ENCODE measurements at regions not wholly inside any gene's neighbourhood (a gene's known extent, or its start where the extent isn't known, plus 50 kb on each side); places are given as distances from the start of the nearest gene placed in this dataset.
"Not testable (repeated sequence)": the region's sequence is repeated elsewhere in the genome, so short reads cannot be mapped to it uniquely, and the experiment has no call there.

GRCh38 chr5:13215806-13216205 lies 728.7 kb downstream of the DNAH5 start:
- no peak for DNase-seq

DNA sequence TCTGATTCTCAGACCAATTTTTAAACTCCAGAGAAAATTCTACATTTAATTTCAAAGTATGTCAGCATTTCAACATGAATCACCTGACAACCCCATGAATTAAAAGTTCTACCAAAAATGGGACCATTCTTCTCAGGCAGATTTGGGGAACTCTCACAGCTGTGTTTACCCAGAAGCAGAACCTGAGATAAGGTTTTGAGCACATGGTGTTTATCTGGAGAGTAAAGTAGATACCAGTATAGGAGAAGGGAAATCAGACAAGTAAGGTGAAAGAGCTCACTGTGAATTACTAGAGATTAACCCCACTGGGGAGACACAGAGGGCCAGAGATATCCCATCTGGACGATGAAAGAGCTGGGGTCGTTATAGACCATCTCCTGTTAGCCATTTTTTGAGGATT lies 729.1 kb downstream of the DNAH5 start:
- no peak for DNase-seq

DNA sequence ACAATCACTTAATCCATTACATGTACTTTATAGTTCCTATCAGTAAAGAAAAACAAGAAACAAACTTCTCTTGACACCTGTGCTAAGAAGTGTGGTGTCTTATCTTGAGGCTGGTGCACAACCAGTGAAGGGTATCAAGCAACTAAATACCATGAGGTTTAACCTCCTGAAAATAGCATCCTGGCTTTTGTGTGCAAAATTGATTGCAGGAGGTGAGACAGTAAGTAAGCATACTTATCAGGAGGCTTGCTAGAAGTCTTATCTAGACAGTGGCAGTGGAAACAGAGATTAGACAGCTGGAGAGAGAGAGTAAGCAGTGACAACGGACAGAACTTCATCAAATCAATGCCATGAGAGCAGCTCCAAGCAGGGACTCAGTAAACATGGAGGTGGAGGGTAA lies 730.3 kb downstream of the DNAH5 start:
- no peak for DNase-seq

- DNase-seq = no peak
These were observed 731.6 kb downstream of the DNAH5 start for GRCh38 chr5:13212886-13213285.

DNA sequence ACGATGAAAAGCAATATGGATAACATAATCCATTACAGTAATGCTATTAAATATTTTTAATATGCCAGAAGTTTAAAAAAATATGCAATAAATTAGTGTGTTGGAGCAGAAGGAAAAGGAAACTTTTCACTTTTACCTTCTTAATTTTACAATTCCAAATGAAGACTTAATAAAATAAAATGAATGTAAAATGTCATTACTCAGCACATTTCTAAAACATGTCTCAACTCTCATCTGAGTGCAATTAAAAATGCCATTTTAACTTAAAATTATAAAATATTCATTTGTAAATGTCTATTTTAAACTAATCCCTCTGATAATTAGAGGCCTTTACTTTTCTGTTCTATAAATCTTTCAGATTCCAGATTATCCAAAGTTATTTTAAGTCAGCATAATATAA lies 733.4 kb downstream of the DNAH5 start:
- no peak for DNase-seq

DNA sequence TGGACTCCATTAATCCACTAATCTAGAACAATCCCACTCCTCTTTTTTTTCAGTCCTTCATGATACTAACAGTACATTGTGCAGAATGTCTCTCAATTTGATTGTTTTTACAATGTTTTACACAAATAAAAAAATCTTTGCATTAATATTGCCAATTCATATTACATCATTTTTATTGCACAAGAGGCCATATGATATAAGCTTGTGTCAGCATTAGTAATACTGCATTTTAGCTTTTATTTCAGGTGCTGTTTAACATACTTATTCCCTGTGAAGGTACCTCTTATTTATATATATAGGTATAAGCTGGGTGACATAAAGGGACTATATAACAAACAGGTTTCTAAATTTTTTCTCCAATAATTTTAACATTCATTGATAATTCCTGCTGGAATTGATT lies 737.4 kb downstream of the DNAH5 start:
- DNase-seq = no peak

DNA sequence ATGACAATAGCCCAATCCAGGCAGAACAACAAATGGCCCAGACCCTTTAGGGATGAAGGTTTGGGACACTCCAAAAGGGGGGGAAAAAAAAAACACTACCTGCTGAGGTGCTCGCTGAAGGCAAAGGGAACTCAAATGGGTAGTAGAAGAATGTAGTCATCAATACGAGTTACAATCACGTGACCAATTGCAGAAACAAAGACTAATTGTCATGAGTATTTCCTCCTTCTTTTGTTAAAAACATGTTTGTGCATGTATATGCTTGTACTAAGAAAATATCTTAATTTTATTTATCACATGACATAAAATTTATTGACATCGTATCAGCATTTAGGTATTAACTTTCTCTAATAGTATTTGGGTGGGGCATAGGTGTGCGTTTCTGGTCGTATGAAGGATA lies 743.5 kb downstream of the DNAH5 start:
- no peak for DNase-seq

GRCh38 chr5:13198226-13198625 lies 746.3 kb downstream of the DNAH5 start:
- not testable (repeated sequence) for DNase-seq

DNA sequence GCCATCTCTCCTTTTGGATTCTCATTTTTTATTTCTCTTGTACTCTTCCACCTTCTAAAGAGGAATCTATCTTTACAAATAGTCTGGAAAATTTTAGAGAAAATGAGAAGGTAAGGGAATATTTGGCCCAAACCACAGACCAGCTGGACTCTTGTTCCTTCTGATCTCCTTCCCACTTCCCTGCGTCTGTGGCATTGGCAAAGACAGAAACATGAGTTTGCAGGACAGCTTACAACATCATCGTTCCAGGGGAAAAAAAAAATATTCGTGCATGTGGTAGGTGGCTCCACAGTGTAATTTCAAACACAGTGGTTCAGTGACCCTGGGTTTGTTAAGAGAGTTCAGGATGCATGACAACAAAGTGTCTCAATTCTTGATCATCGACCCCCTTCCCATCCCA lies 755.0 kb downstream of the DNAH5 start:
- no peak for DNase-seq

- no peak for DNase-seq
These were observed 756.1 kb downstream of the DNAH5 start for GRCh38 chr5:13188371-13188770.

DNA sequence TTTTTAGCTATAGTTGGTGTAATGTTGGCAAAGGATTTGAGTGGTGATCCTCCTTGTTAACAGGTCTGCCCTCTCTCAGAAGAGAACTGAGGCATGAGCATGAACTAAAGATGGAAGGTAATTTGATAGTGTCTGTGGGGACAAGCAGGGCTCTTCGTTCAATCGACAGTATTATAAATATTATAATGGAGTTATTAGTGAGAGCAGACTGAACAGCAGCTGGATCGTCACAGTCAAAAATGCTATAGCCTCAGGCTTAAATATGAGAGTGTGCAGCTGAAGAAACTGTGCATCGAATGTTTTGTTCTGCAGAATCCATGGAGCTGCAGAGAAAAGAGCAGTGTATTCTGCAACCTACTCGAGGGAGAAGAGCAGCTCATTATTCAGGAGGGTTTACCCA lies 757.3 kb downstream of the DNAH5 start:
- DNase-seq = no peak

DNA sequence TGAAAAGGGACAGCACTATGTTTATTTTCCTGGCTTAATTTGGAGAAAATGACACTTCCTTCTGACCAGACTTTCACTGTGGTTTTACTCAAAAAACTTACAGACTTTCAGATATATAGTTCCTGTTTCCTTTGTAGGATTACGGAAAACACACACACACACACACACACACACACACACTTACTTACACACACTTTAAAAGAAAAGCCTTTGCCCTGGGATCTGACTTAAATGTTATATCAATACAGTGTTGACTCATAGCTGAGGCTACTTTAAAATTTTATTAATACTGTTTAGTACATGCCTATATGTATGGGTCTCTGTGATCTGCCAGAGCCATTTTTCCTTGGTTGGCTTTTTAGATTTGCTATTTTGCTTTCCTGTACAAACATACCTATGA lies 758.3 kb downstream of the DNAH5 start:
- DNase-seq = no peak

- DNase-seq = no peak
These were observed 764.9 kb downstream of the DNAH5 start for GRCh38 chr5:13179407-13180087.

- DNase-seq = no peak
These were observed 800.9 kb downstream of the DNAH5 start for GRCh38 chr5:13143630-13144029.

GRCh38 chr5:13143214-13143613 lies 801.3 kb downstream of the DNAH5 start:
- no peak for DNase-seq

DNA sequence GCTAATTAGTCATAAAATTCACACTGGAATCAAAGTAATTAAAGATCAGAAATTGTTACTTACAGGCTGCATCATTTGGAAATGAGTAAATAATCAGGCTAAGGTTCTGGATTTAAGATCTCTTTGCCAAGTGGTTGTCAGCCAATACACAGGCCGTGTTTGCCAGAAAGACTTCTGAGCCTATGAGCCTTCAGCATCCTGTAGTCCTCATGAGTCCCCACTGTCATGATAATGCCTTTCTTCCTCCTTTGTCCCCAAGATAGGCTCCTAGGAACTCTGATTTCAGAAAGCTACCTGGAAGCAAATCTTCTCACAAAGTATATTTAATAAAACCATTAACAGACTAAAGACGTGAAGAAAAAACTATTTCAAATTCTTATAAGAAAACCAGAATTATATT lies 810.5 kb downstream of the DNAH5 start:
- DNase-seq = no peak

- DNase-seq = no peak
These were observed 829.0 kb downstream of the DNAH5 start for GRCh38 chr5:13115476-13115875.

- DNase-seq = no peak
These were observed 836.2 kb downstream of the DNAH5 start for GRCh38 chr5:13108265-13108664.

DNA sequence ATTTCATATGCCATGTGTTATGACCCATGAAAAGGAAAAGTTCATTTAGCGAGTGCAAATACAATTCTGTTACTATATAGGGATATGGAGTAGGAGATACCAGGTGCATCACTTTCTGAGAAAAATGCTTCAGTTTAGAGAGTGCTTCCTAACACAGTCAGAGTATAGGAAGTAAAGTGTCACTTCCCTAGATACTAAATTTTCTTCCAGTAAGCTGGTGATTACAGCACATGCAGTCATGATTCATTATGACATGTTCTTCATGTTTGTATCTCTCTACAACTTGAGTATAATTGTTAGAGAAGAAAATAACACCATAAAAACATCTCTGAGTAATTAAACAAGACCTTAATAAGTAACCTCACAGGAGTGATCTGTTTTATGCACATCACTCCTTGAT lies 837.0 kb downstream of the DNAH5 start:
- DNase-seq = no peak

DNA sequence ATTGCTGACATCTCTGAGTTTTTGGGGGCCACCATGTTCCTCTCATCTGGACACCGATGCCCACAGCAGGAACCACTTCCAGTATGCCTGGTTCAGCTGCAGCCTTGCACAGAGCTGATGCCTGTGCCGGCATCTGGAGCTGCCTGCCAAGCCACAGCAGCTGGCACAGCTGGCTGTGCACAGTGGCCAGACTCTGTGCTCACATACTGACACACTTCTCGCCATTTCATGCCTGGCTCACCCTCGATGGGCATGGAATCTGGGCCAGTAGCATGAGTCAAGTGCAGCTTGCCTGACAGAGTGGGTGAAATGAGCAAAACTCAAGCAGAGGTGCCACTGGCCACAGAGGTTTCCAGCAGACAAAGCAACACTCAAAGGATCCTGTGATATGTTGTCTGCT lies 863.4 kb downstream of the DNAH5 start:
- DNase-seq = no peak

- DNase-seq = not testable (repeated sequence)
These were observed 871.6 kb downstream of the DNAH5 start for GRCh38 chr5:13072936-13073335.

DNA sequence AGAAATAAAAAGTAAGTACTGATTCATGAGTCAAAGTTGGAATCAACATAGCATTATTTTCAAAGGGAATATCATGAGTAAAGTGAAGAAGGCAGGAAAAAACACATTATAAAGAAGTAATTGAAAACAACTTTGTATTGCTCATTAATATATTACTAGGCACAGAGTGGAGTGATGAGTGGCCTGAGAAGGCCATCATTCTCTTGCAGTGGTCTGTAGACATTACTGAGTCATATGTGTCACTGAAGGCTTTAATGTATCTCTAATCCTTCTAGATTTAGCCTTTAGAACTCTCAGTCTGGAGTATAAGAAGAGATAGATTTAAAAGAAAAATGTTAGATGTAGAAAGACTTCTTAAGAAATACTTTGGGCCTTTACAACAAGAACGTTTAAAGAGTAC lies 881.4 kb downstream of the DNAH5 start:
- no peak for DNase-seq

DNA sequence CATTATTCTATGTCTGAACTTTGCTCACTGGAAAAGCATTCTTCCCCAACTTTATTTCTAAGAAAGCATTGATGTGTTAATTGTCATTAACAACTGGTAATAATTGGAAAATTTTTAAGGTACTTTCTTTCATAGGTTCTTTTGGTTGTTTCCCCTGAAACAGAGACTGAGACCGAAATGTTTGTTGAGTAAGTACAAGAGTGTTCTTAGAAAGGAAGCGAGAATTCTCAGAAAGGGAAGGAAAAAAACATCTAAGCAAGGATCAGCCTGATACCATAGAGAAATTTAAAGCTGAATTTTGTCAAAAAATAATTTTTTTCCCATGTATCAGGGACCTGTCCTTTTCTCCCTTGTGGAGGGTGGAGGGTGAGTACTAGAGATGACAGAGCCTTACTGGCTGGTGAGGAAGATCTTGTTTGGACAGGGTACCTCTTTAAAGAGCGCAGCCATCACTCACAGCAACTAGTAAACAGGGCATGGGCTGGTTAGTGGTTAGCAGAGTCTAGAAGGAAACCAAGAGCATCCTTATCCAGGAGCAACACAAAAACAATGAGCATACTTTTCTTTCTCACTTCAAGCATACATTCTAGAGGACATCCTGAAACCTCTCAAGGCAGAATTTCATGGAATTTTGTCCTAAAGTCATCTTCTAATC lies 898.5 kb downstream of the DNAH5 start:
- DNase-seq = no peak

DNA sequence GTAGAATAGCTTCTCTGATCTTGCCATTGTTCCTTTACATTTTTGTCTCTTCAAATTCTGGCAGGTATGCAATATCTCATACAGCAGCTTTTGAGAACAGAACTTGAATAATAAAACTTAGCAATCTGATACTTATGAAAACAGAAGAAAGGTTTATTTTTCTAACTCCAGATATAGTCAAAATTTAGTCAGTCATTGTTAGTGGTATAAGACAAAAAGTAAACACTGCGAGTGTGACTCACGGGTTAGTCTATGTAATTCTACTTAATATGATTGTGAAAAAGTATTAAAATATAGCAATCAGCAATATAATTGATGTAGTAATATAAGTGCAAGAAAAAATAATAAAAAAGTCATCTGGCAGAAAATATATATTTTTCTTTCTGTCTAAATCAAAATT lies 910.4 kb downstream of the DNAH5 start:
- DNase-seq = no peak

- DNase-seq = no peak
These were observed 915.3 kb downstream of the DNAH5 start for GRCh38 chr5:13029211-13029610.
